Ovary (tissue), 3 donors: ENCODE measurements at regions not wholly inside any gene's neighbourhood (a gene's known extent, or its start where the extent isn't known, plus 50 kb on each side); places are given as distances from the start of the nearest gene placed in this dataset.

Experiments
- CTCF ChIP-seq, 3 donors: fragments of 450-650 bp in 2 of 3; fragments of 200-600 bp in 1 of 3; IDR thresholded peaks; one replicate each; pipeline versions ENCODE4 v1.5.1 to v1.8.0; 2016 to 2022; ENCODE audit warnings: antibody characterized with exemption in 3 of 3, mild to moderate bottlenecking in 1 of 3
- POLR2A ChIP-seq: fragments of 450-650 bp; IDR thresholded peaks from one replicate; pipeline ENCODE4 v1.6.1; 2017; ENCODE audit warnings: antibody characterized with exemption, mild to moderate bottlenecking, moderate library complexity
- donor health status: DM: no; HTN: no; CAD: no.

GRCh38 chr4:92163348-92163747 lies 140.4 kb upstream of the GRID2 start:
- no peak for TF ChIP-seq CTCF (IDR thresholded peaks at IDR 0.05)
- no peak for TF ChIP-seq POLR2A
